LNCAP (cell line): ENCODE measurements at regions not wholly inside any gene's neighbourhood (a gene's known extent, or its start where the extent isn't known, plus 50 kb on each side); places are given as distances from the start of the nearest gene placed in this dataset.

Experiments used
- TF ChIP-seq, protein P1 (sequence below): fragments of 450-650 bp; IDR thresholded peaks from 2 replicates; pipeline ENCODE4 v1.5.1; 2017; ENCODE audit warnings: mild to moderate bottlenecking

DNA sequence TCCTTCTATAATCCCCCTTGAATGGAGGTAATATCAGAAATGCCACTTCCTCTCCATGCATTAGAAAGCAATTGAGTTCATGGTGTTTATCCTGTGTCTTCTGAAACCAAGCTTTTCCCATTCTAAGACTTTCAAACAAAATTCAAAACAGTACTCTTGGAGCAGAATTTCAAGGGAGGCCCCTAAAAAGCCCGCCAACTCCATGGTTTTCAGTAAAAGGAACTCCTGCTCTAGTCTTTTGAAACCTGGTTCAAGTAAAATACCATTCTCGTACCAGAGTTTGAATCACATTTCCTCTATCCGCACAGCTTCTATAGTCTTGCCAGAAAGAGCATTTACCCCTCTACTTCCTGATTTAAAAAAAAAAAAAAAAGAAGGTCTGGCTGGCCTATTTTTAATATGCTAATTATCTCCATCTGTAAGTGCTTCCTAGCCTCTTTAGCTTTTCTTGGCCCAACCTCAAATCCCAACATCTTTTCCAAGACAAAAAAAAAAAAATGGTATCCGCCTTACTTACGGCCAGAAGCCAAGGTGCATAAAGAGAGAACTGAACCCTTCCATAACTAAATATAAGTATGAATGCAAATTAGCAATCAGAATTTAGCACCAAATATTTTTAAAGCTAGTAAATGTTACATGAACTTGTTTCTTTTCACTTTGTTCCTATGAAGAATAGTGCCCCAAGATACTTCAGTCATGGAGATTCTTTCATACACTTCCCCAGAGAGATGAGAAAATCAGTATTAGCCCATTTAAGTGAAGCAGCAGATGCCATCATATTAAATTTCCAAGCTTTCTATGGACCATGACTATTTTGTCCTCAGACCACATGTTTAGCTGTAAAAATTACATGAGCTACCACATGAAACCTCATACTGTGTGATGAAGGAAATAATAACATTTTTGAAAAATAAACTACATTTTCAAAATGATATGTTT is 199.9 kb upstream of the FAM3C start:
- TF ChIP-seq, protein P1, sequence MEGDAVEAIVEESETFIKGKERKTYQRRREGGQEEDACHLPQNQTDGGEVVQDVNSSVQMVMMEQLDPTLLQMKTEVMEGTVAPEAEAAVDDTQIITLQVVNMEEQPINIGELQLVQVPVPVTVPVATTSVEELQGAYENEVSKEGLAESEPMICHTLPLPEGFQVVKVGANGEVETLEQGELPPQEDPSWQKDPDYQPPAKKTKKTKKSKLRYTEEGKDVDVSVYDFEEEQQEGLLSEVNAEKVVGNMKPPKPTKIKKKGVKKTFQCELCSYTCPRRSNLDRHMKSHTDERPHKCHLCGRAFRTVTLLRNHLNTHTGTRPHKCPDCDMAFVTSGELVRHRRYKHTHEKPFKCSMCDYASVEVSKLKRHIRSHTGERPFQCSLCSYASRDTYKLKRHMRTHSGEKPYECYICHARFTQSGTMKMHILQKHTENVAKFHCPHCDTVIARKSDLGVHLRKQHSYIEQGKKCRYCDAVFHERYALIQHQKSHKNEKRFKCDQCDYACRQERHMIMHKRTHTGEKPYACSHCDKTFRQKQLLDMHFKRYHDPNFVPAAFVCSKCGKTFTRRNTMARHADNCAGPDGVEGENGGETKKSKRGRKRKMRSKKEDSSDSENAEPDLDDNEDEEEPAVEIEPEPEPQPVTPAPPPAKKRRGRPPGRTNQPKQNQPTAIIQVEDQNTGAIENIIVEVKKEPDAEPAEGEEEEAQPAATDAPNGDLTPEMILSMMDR, result no peak

DNA sequence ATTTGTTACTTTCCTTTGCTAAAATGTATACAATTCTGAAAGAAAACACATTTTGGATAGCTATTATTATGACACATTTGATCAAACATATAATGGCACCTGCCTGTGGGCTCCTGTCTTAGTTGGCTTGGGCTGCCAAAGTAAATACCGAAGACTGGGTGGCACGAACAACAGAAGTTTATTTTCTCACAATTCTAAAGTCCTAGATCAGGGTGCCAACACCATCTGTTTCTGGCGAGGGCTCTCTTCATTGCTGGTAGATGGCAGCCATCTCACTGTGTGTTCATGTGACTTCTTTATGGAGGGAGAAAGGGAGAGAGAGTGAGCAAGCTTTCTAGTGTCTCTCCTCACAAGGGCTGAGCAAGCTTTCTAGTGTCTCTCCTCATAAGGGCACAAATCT is 195.8 kb upstream of the FAM3C start:
- TF ChIP-seq, protein P1, result no peak

DNA sequence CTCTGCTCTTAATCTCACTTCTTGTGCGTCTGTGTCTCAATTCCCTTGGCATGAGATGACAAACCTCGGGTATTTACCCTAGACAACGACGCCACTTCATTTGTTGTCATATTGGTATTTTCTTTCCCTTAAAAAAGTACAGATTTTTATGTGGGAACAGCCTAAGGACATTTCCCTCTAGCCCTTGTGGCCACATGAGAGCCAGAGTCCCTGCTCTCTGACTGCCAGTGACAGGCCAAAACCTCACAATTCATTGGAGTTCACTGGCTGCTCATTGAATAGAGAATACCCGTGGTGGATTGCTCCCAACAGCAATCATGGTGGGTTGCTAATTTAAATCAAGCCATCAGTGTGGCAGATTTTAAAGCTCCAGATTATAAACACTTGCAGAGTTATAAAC is 191.3 kb upstream of the FAM3C start:
- TF ChIP-seq, protein P1, result no peak

DNA sequence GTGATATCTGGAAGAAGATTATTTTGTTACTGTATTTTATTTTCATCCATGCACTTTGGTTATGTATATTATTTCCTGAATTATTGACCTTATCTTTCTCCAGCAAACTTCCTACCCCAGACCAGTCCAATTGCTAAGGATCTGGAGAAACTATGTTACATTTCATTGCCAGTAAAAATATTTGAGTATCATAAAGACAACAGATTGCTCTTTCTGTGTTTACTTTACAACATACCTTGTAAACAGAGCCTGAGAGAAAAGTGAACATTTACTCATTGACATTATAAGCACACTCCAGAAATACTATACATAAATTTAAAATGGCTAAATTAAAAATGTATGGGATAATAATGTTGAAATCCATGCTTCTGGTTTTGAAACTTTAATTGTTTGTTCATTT is 186.2 kb upstream of the FAM3C start:
- TF ChIP-seq, protein P1, result no peak

DNA sequence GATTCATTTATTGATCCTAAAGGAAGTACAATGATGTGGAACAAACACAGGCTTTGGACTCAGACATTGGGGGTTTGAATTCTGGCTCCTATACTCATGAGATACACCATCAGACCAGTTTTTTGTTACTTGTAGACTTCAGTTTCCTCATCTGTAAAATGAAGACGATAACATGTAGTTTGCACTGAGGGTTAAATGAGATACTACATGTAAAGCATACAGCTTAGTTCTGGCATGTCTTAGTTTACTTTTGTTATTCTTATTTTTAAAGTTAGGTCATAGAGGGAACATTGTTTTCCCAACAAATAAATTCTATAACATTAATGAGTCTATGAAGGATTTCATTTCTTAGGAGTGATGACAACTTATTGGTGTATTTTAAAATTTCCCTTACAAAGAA is 183.5 kb upstream of the FAM3C start:
- TF ChIP-seq, protein P1, result no peak

DNA sequence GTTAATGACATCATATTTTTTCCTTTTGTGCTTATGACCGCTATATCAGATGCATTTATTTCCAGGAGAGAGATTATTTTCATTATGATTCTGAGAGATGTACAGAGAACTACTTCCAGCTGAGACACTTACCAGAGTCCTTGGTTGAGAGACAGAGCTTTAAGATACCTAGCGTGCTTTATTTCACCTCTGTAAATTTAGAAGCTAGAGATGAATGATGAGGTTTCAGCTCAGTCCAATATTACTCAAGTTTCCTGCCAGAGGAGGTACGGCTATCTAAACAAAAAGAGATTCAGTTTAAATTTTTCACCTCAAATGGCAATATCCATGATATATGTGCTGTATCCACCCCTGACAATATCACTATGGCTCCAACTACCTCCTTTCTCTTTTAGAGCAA is 182.6 kb upstream of the FAM3C start:
- TF ChIP-seq, protein P1, result no peak

DNA sequence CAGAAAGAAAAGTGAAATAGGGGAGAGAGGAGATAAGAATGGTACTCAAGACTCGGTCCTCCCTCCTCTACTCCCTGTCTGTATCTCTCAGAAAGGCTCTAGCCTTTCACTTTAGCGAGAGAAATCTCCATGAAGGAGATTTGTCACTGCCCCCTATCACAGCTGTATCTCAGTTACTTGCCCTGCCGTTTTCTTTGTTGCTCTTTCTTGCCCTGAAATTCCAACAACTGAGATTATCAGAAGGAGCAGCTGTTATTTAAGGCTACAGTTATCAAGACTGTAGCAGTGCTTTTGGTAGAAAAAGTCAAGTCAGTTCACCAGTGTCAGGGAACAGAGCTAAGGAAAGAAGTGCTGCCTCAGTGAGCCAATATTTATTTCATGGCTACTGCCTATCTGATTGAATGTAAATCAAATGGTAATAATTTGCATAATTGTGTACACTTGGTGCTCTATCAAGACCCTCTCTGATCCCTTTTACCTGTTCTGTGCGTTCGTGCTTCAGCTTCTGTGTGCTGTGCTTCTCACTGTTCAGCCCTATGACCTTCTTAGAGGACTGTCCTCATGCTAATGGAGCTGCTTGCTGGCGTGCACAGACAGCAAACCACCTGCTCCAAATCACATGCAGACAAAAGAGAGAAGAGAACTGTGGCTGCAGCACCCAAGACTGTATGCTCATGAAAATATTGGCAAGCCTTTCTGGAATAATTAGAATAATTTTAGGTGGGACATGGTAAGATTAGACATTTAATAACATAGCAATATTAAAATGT is 180.2 kb upstream of the FAM3C start:
- TF ChIP-seq, protein P1, result no peak
